Epithelial cell of proximal tubule (primary cell): ENCODE measurements at regions not wholly inside any gene's neighbourhood (a gene's known extent, or its start where the extent isn't known, plus 50 kb on each side); places are given as distances from the start of the nearest gene placed in this dataset.

Experiments
- DNase-seq: peaks from one replicate; pipeline ENCODE4 v3.0.0-alpha.2; 2011; ENCODE audit warnings: low read depth
- H3K4me3 ChIP-seq: 2 replicates; pipeline ENCODE4 v1.5.1; 2011; ENCODE audit warnings: low read depth, mild to moderate bottlenecking, low read length
- CTCF ChIP-seq: conservative IDR thresholded peaks from 2 replicates; pipeline ENCODE4 v1.5.1; 2012; ENCODE audit warnings: low read depth, mild to moderate bottlenecking, low read length

- no peak overlapping the region for H3K4me3 ChIP-seq
- TF ChIP-seq CTCF = no peak
- DNase-seq = no peak
These were observed 359.4 kb downstream of the HINT1 start for GRCh38 chr5:130805648-130806047.

GRCh38 chr5:130805036-130805435, 360.0 kb downstream of the HINT1 start:
- no peak for DNase-seq
- no peak overlapping the region for H3K4me3 ChIP-seq
- TF ChIP-seq CTCF = no peak

- DNase-seq = no peak
- TF ChIP-seq CTCF = no peak
- no peak overlapping the region for H3K4me3 ChIP-seq
These were observed 363.1 kb downstream of the HINT1 start for GRCh38 chr5:130801963-130802362.

GRCh38 chr5:130799015-130799414, 366.0 kb downstream of the HINT1 start:
- H3K4me3 ChIP-seq = no peak overlapping the region
- TF ChIP-seq CTCF = no peak
- DNase-seq = no peak

- no peak overlapping the region for H3K4me3 ChIP-seq
- no peak for TF ChIP-seq CTCF
- no peak for DNase-seq
These were observed 367.8 kb downstream of the HINT1 start for GRCh38 chr5:130797303-130797702.

GRCh38 chr5:130796902-130797301, 368.2 kb downstream of the HINT1 start:
- no peak for DNase-seq
- TF ChIP-seq CTCF = no peak

GRCh38 chr5:130796032-130796431, 369.0 kb downstream of the HINT1 start:
- DNase-seq = no peak
- no peak for TF ChIP-seq CTCF
- no peak overlapping the region for H3K4me3 ChIP-seq

More at GRCh38 chr5:130796902-130797301, 368.2 kb downstream of the HINT1 start:
- no peak overlapping the region for H3K4me3 ChIP-seq
